ENCODE measurements at regions not wholly inside any gene's neighbourhood (a gene's known extent, or its start where the extent isn't known, plus 50 kb on each side); places are given as distances from the start of the nearest gene placed in this dataset.
"Not testable (repeated sequence)": the region's sequence is repeated elsewhere in the genome, so short reads cannot be mapped to it uniquely, and the experiment has no call there.

DNA sequence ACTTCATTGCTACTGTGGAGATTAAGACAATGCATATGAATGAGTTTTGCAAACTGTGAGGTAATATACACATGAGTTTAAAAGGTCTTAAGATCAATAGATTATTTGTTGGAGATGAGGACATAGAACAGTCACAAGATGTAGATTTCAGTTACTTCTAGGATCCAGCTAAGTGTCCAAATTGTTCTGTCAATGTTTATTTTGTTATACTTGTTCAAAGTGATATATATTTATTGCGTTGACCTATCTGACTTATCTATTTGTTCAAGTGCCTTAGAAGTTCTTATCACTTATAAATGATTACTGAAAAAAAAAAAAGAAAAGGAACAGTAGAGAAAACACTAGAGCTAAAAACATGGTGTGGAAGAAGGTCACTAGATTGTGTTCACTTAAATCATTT is 75.6 kb upstream of the GRIN3A start:
- Mint-ChIP-seq H3K4me1 (ENCODE audit: low read depth) (no peaks in the 10 kb centered on the region), H3K27me3 (ENCODE audit: low read depth) (no peaks in the 10 kb centered on the region), H3K4me3 (ENCODE audit: unreplicated experiment) (no peak overlapping the region), H3K36me3 (ENCODE audit: low read depth) (no peaks in the 10 kb centered on the region), H3K9me3 (ENCODE audit: low read depth) (peaks cover 11% of the 10 kb centered on the region), H3K27ac (ENCODE audit: unreplicated experiment) (no peak overlapping the region)
- TF ChIP-seq, protein P1, sequence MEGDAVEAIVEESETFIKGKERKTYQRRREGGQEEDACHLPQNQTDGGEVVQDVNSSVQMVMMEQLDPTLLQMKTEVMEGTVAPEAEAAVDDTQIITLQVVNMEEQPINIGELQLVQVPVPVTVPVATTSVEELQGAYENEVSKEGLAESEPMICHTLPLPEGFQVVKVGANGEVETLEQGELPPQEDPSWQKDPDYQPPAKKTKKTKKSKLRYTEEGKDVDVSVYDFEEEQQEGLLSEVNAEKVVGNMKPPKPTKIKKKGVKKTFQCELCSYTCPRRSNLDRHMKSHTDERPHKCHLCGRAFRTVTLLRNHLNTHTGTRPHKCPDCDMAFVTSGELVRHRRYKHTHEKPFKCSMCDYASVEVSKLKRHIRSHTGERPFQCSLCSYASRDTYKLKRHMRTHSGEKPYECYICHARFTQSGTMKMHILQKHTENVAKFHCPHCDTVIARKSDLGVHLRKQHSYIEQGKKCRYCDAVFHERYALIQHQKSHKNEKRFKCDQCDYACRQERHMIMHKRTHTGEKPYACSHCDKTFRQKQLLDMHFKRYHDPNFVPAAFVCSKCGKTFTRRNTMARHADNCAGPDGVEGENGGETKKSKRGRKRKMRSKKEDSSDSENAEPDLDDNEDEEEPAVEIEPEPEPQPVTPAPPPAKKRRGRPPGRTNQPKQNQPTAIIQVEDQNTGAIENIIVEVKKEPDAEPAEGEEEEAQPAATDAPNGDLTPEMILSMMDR (IDR thresholded peaks at IDR 0.05) = no peak
- no peak for DNase-seq (ENCODE audit: low spot score)

GRCh38 chr9:101807879-101808278 is 69.4 kb upstream of the GRIN3A start:
- H3K9me3 Mint-ChIP-seq (ENCODE audit: low read depth); H3K36me3 Mint-ChIP-seq (ENCODE audit: low read depth); DNase-seq (ENCODE audit: low spot score); H3K4me3 Mint-ChIP-seq (ENCODE audit: unreplicated experiment); H3K4me1 Mint-ChIP-seq (ENCODE audit: low read depth); H3K27ac Mint-ChIP-seq (ENCODE audit: unreplicated experiment); H3K27me3 Mint-ChIP-seq (ENCODE audit: low read depth): not testable (repeated sequence)

DNA sequence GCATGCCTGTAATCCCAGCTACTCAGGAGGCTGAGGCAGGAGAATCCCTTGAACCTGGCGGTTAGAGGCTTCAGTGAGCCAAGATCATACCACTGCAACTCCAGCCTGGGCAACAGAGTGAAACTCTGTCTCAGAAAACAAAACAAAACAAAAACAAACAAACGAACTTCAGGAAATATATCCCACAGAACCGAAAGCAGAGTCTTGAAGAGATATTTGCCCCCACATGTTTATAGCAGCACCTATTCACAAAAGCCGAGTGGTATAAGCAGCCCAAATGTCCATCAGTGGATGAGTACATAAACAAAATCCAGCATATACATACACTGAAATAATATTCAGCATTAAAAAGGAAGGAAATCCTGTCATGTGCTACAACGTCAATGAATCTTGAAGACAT is 57.6 kb upstream of the GRIN3A start:
- Mint-ChIP-seq H3K9me3 (ENCODE audit: low read depth) (no peaks in the 10 kb centered on the region), H3K27me3 (ENCODE audit: low read depth) (no peaks in the 10 kb centered on the region), H3K36me3 (ENCODE audit: low read depth) (no peaks in the 10 kb centered on the region), H3K4me1 (ENCODE audit: low read depth) (no peaks in the 10 kb centered on the region), H3K27ac (ENCODE audit: unreplicated experiment) (no peak overlapping the region), H3K4me3 (ENCODE audit: unreplicated experiment) (no peak overlapping the region)
- no peak for DNase-seq (ENCODE audit: low spot score)
- TF ChIP-seq, protein P1 (IDR thresholded peaks at IDR 0.05) = no peak

DNA sequence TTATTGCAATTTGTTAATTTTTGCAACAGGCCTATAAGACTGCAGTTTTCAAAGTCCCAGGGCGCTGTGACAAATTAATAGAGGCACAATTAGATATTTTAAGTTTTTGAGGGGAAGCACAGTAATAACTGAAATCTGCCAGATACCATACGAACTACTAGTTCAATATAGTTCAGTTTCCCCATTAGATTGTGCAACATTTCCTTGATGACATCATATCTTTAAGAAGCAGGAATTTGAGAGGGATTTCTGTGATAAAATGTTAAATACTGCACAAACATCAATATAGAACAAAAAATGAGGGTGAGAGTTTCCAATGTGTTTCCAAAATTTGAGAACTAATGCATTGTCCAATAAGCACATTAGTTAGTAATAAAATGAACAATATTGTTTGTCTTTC is 56.7 kb upstream of the GRIN3A start:
- DNase-seq (ENCODE audit: low spot score) = no peak
- TF ChIP-seq, protein P1 (IDR thresholded peaks at IDR 0.05) = no peak
- no peaks in the 10 kb centered on the region for H3K4me1 Mint-ChIP-seq (ENCODE audit: low read depth)
- H3K36me3 Mint-ChIP-seq (ENCODE audit: low read depth) = no peaks in the 10 kb centered on the region
- no peak overlapping the region for H3K4me3 Mint-ChIP-seq (ENCODE audit: unreplicated experiment)
- no peak overlapping the region for H3K27ac Mint-ChIP-seq (ENCODE audit: unreplicated experiment)
- no peaks in the 10 kb centered on the region for H3K9me3 Mint-ChIP-seq (ENCODE audit: low read depth)
- no peaks in the 10 kb centered on the region for H3K27me3 Mint-ChIP-seq (ENCODE audit: low read depth)

DNA sequence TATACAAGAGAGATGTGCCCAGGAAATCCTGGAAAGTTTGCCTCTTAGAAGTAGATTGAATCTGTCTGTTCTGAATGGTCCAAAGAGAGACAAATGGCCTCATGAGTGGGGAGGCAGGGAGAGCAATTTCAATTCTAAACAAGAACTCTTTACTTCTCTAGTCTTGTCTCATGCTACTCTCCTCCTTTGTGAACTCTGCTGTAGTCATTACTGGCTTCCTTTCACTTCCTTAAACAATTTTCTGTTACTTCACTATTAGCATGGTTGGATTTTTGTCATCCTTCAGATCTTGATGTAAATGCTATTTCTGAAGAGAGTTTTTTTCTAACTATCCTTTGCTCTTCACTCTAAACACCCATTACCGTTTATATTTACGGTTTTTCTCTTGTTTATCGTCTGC is 54.0 kb upstream of the GRIN3A start:
- H3K27me3 Mint-ChIP-seq (ENCODE audit: low read depth) = peaks cover 3% of the 10 kb centered on the region
- H3K36me3 Mint-ChIP-seq (ENCODE audit: low read depth) = no peaks in the 10 kb centered on the region
- no peak overlapping the region for H3K27ac Mint-ChIP-seq (ENCODE audit: unreplicated experiment)
- no peaks in the 10 kb centered on the region for H3K9me3 Mint-ChIP-seq (ENCODE audit: low read depth)
- no peak for DNase-seq (ENCODE audit: low spot score)
- TF ChIP-seq, protein P1 (IDR thresholded peaks at IDR 0.05) = no peak
- no peak overlapping the region for H3K4me3 Mint-ChIP-seq (ENCODE audit: unreplicated experiment)
- no peaks in the 10 kb centered on the region for H3K4me1 Mint-ChIP-seq (ENCODE audit: low read depth)

DNA sequence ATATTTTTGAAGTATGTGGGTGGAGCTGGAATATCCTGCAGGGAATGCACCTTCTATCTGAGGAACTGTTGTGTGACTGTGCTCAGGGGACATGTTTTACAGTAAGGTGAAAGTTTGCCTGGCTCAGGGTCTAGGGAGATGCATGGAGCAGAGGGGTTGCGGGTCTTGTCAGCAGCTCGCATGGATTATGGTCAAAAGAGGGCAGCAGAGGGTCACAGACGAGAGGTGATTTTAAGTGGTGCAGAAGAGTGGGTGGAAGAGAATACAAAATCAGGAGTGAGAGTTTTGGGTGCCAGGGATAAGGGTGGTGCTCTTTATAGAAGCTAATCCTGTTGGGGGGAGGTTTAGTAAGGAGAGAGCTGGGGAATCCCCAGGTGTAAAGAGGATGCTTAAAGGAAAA is 53.5 kb upstream of the GRIN3A start:
- H3K27me3 Mint-ChIP-seq (ENCODE audit: low read depth) = peaks cover 3% of the 10 kb centered on the region
- no peak overlapping the region for H3K4me3 Mint-ChIP-seq (ENCODE audit: unreplicated experiment)
- no peaks in the 10 kb centered on the region for H3K36me3 Mint-ChIP-seq (ENCODE audit: low read depth)
- no peak for DNase-seq (ENCODE audit: low spot score)
- no peaks in the 10 kb centered on the region for H3K9me3 Mint-ChIP-seq (ENCODE audit: low read depth)
- TF ChIP-seq, protein P1 (IDR thresholded peaks at IDR 0.05) = peak; percentile 63
- H3K27ac Mint-ChIP-seq (ENCODE audit: unreplicated experiment) = no peak overlapping the region
- H3K4me1 Mint-ChIP-seq (ENCODE audit: low read depth) = no peaks in the 10 kb centered on the region

Data from chondrocyte (in vitro differentiated cells).